DND-41 (cell line): ENCODE measurements at regions not wholly inside any gene's neighbourhood (a gene's known extent, or its start where the extent isn't known, plus 50 kb on each side); places are given as distances from the start of the nearest gene placed in this dataset.

Experiments used
- CTCF ChIP-seq: IDR thresholded peaks from 2 replicates; pipeline ENCODE4 v1.5.1; 2012; ENCODE audit warnings: borderline replicate concordance, low read length, moderate library complexity, mild to moderate bottlenecking; ENCODE audit not compliant: poor library complexity, severe bottlenecking; ENCODE audit errors: extremely low read depth
- EZH2 ChIP-seq: IDR thresholded peaks from 3 replicates; pipeline ENCODE4 v1.6.1; 2012; ENCODE audit warnings: borderline replicate concordance, low read depth, mild to moderate bottlenecking, moderate library complexity, low read length, inconsistent platforms; ENCODE audit not compliant: severe bottlenecking

- TF ChIP-seq EZH2: no peak
- TF ChIP-seq CTCF: no peak
These were observed 222.7 kb downstream of the CYB561 start for GRCh38 chr17:63223212-63223911.
